GM12878 (cell line): ENCODE measurements at regions not wholly inside any gene's neighbourhood (a gene's known extent, or its start where the extent isn't known, plus 50 kb on each side); places are given as distances from the start of the nearest gene placed in this dataset.

ENCODE experiments used
- BHLHE40 ChIP-seq, 2 experiments: fragments of 450-650 bp in 1 of 2; IDR thresholded peaks; 2 replicates each; pipeline ENCODE4 v1.6.1; 2011 to 2017; ENCODE audit warnings: low read depth in 2 of 2, borderline replicate concordance in 1 of 2, improper control_type of control experiment in 1 of 2, low read length in 1 of 2, mild to moderate bottlenecking in 1 of 2
- CHD2 ChIP-seq: IDR thresholded peaks from 2 replicates; pipeline ENCODE4 v1.6.1; 2011; ENCODE audit warnings: low read depth, low read length, improper control_type of control experiment, borderline replicate concordance
- CHD4 ChIP-seq: fragments of 200-600 bp; sonication (generic); IDR thresholded peaks from 2 replicates; pipeline ENCODE4 v1.6.1; 2016; ENCODE audit warnings: mild to moderate bottlenecking
- EED ChIP-seq: sonication (generic); IDR thresholded peaks from 2 replicates; pipeline ENCODE4 v1.6.1; 2016; ENCODE audit warnings: antibody characterized with exemption, low read depth
- NR2C2 ChIP-seq: IDR thresholded peaks from 2 replicates; pipeline ENCODE4 v1.6.1; 2011; ENCODE audit warnings: borderline replicate concordance, low read depth; ENCODE audit not compliant: control insufficient read depth, insufficient read length
- NRF1 ChIP-seq: conservative IDR thresholded peaks from 2 replicates; pipeline ENCODE4 v1.6.1; 2011; ENCODE audit warnings: mild to moderate bottlenecking, low read depth, low read length, improper control_type of control experiment
- POLR2A ChIP-seq: IDR thresholded peaks from 2 replicates; pipeline ENCODE4 v1.6.1; 2011; ENCODE audit warnings: low read depth, mild to moderate bottlenecking, low read length
- TF ChIP-seq, protein P1 (sequence below), 3 experiments: IDR thresholded peaks in 2 of 3; conservative IDR thresholded peaks in 1 of 3; 2 replicates each; pipeline ENCODE4 v1.5.1; 2011; ENCODE audit warnings: low read depth in 3 of 3, low read length in 3 of 3, mild to moderate bottlenecking in 3 of 3, control low read depth in 2 of 3, moderate library complexity in 2 of 3, inconsistent platforms in 1 of 3, mixed read lengths in 1 of 3; ENCODE audit not compliant: control insufficient read depth in 2 of 3, insufficient read depth in 1 of 3; ENCODE audit errors: extremely low read depth in 1 of 3
- TF ChIP-seq, protein P2 (sequence below): IDR thresholded peaks from 2 replicates; pipeline ENCODE4 v1.6.1; 2012; ENCODE audit warnings: low read depth, low read length, improper control_type of control experiment
- TF ChIP-seq, protein P3 (sequence below): IDR thresholded peaks from 2 replicates; pipeline ENCODE4 v1.6.1; 2012; ENCODE audit warnings: mild to moderate bottlenecking, low read depth, low read length
- TF ChIP-seq, protein P4 (sequence below): fragments of 450-650 bp; IDR thresholded peaks from 2 replicates; pipeline ENCODE4 v1.6.1; 2016; ENCODE audit warnings: mild to moderate bottlenecking
- TF ChIP-seq, protein P5 (sequence below): fragments of 450-650 bp; IDR thresholded peaks from 2 replicates; pipeline ENCODE4 v1.6.1; 2016; ENCODE audit warnings: mild to moderate bottlenecking, moderate library complexity, borderline replicate concordance

DNA sequence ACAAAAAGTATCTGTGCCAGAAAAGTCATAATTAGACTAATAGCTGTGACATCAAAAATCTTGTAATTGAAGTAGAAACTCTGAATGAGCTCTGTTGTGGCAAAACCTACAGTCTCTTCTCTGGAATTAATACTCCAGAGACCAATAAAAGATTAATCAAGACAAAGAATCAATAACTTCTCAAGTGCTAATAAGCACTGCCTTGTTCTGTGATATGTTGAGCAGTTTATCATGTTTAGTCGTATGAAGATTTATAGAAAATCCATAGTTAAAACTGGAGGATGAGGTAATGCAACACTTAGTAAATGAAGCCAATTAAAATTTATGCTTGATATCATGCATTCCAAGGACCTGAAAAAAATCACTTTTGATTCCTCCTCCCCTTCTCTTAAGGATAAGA is 72.3 kb upstream of the RNF32 start:
- TF ChIP-seq CHD4 (no peak), NR2C2 (no peak), NRF1 (no peak), EED (no peak), POLR2A (no peak), BHLHE40 (IDR thresholded peaks at IDR 0.05; ENCODE audit: borderline replicate concordance in 1 of 2, low read depth in 2 of 2, low read length in 1 of 2) (no peak), CHD2 (no peak)
- TF ChIP-seq, protein P1, sequence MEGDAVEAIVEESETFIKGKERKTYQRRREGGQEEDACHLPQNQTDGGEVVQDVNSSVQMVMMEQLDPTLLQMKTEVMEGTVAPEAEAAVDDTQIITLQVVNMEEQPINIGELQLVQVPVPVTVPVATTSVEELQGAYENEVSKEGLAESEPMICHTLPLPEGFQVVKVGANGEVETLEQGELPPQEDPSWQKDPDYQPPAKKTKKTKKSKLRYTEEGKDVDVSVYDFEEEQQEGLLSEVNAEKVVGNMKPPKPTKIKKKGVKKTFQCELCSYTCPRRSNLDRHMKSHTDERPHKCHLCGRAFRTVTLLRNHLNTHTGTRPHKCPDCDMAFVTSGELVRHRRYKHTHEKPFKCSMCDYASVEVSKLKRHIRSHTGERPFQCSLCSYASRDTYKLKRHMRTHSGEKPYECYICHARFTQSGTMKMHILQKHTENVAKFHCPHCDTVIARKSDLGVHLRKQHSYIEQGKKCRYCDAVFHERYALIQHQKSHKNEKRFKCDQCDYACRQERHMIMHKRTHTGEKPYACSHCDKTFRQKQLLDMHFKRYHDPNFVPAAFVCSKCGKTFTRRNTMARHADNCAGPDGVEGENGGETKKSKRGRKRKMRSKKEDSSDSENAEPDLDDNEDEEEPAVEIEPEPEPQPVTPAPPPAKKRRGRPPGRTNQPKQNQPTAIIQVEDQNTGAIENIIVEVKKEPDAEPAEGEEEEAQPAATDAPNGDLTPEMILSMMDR (IDR thresholded peaks at IDR 0.05 in 2 of 3, conservative IDR thresholded peaks at IDR 0.05 in 1 of 3; ENCODE audit: control insufficient read depth in 2 of 3, extremely low read depth in 1 of 3, insufficient read depth in 1 of 3, low read depth in 3 of 3, low read length in 3 of 3), result no peak
- TF ChIP-seq, protein P2, sequence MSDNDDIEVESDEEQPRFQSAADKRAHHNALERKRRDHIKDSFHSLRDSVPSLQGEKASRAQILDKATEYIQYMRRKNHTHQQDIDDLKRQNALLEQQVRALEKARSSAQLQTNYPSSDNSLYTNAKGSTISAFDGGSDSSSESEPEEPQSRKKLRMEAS, result no peak
- TF ChIP-seq, protein P3, sequence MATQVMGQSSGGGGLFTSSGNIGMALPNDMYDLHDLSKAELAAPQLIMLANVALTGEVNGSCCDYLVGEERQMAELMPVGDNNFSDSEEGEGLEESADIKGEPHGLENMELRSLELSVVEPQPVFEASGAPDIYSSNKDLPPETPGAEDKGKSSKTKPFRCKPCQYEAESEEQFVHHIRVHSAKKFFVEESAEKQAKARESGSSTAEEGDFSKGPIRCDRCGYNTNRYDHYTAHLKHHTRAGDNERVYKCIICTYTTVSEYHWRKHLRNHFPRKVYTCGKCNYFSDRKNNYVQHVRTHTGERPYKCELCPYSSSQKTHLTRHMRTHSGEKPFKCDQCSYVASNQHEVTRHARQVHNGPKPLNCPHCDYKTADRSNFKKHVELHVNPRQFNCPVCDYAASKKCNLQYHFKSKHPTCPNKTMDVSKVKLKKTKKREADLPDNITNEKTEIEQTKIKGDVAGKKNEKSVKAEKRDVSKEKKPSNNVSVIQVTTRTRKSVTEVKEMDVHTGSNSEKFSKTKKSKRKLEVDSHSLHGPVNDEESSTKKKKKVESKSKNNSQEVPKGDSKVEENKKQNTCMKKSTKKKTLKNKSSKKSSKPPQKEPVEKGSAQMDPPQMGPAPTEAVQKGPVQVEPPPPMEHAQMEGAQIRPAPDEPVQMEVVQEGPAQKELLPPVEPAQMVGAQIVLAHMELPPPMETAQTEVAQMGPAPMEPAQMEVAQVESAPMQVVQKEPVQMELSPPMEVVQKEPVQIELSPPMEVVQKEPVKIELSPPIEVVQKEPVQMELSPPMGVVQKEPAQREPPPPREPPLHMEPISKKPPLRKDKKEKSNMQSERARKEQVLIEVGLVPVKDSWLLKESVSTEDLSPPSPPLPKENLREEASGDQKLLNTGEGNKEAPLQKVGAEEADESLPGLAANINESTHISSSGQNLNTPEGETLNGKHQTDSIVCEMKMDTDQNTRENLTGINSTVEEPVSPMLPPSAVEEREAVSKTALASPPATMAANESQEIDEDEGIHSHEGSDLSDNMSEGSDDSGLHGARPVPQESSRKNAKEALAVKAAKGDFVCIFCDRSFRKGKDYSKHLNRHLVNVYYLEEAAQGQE, result no peak
- TF ChIP-seq, protein P4, sequence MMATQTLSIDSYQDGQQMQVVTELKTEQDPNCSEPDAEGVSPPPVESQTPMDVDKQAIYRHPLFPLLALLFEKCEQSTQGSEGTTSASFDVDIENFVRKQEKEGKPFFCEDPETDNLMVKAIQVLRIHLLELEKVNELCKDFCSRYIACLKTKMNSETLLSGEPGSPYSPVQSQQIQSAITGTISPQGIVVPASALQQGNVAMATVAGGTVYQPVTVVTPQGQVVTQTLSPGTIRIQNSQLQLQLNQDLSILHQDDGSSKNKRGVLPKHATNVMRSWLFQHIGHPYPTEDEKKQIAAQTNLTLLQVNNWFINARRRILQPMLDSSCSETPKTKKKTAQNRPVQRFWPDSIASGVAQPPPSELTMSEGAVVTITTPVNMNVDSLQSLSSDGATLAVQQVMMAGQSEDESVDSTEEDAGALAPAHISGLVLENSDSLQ, result no peak
- TF ChIP-seq, protein P5, sequence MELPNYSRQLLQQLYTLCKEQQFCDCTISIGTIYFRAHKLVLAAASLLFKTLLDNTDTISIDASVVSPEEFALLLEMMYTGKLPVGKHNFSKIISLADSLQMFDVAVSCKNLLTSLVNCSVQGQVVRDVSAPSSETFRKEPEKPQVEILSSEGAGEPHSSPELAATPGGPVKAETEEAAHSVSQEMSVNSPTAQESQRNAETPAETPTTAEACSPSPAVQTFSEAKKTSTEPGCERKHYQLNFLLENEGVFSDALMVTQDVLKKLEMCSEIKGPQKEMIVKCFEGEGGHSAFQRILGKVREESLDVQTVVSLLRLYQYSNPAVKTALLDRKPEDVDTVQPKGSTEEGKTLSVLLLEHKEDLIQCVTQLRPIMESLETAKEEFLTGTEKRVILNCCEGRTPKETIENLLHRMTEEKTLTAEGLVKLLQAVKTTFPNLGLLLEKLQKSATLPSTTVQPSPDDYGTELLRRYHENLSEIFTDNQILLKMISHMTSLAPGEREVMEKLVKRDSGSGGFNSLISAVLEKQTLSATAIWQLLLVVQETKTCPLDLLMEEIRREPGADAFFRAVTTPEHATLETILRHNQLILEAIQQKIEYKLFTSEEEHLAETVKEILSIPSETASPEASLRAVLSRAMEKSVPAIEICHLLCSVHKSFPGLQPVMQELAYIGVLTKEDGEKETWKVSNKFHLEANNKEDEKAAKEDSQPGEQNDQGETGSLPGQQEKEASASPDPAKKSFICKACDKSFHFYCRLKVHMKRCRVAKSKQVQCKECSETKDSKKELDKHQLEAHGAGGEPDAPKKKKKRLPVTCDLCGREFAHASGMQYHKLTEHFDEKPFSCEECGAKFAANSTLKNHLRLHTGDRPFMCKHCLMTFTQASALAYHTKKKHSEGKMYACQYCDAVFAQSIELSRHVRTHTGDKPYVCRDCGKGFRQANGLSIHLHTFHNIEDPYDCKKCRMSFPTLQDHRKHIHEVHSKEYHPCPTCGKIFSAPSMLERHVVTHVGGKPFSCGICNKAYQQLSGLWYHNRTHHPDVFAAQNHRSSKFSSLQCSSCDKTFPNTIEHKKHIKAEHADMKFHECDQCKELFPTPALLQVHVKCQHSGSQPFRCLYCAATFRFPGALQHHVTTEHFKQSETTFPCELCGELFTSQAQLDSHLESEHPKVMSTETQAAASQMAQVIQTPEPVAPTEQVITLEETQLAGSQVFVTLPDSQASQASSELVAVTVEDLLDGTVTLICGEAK, result no peak
